Esophagus squamous epithelium (tissue), 5 donors: ENCODE measurements at regions not wholly inside any gene's neighbourhood (a gene's known extent, or its start where the extent isn't known, plus 50 kb on each side); places are given as distances from the start of the nearest gene placed in this dataset.
A peak's percentile ranks its signal among the peaks of the same experiment; 100 is the strongest.

Experiments
- DNase-seq: peaks from one replicate; lab custom pipeline; 2025; lab: John Stamatoyannopoulos, UW
- H3K27ac ChIP-seq, 4 donors: fragments of 200-600 bp; sonication (generic); one replicate each; pipeline ENCODE4 v1.5.1; 2016 to 2019; ENCODE audit warnings: mild to moderate bottlenecking in 1 of 4
- H3K27me3 ChIP-seq, 4 donors: fragments of 200-600 bp; sonication (generic); 1 replicate in 3 of 4; 2 replicates in 1 of 4; pipeline versions ENCODE4 v1.5.1 to v1.6.0; 2017 to 2021; ENCODE audit warnings: antibody characterized with exemption in 1 of 4
- H3K36me3 ChIP-seq, 3 donors: fragments of 200-600 bp; sonication (generic); one replicate each; pipeline ENCODE4 v1.5.1; 2016 to 2019
- H3K4me1 ChIP-seq, 3 donors: fragments of 200-600 bp; sonication (generic); one replicate each; pipeline ENCODE4 v1.5.1; 2017 to 2019
- H3K4me3 ChIP-seq, 4 donors: fragments of 200-600 bp; sonication (generic); 1 replicate in 3 of 4; 2 replicates in 1 of 4; pipeline ENCODE4 v1.5.1; 2016 to 2019; ENCODE audit warnings: mild to moderate bottlenecking in 2 of 4, moderate library complexity in 1 of 4
- H3K9me3 ChIP-seq, 3 donors: fragments of 200-600 bp; sonication (generic); one replicate each; pipeline ENCODE4 v1.5.1; 2016 to 2019
- CTCF ChIP-seq, 6 experiments: fragments of 450-650 bp in 4 of 6; fragments of 200-600 bp in 2 of 6; sonication (generic) in 2 of 6; IDR thresholded peaks; one replicate each; pipeline ENCODE4 v1.5.1; 2016 to 2019; ENCODE audit warnings: antibody characterized with exemption in 6 of 6, mild to moderate bottlenecking in 4 of 6, moderate library complexity in 4 of 6
- POLR2A ChIP-seq, 4 donors: fragments of 450-650 bp; IDR thresholded peaks; one replicate each; pipeline ENCODE4 v1.6.1; 2017; ENCODE audit warnings: antibody characterized with exemption in 4 of 4, mild to moderate bottlenecking in 4 of 4, moderate library complexity in 3 of 4
- WGBS, 2 donors: methylation state at CpG; one replicate each; pipeline ENCODE4 v1.1.5; 2018; 5-methylcytosine and 5-hydroxymethylcytosine counted together
- intact Hi-C: fragments of 100-400 bp; cut with DNase I; formaldehyde crosslinking; loops from one replicate; pipeline ENCODE4 v1.15.0; 2022
- donor health status: DM: yes; HTN: yes; CAD: no.

GRCh38 chr1:222096476-222096772, 354.5 kb upstream of the DUSP10 start:
- peak overlapping the region in 3 of 4 donors; percentile 16 to 79 (median 60) for H3K27ac ChIP-seq
- no peaks in the 10 kb centered on the region for H3K36me3 ChIP-seq
- WGBS, 2 donors = 95 to 100% methylated on average over 1 of the region's 1 CpG
- no peak for DNase-seq
- TF ChIP-seq CTCF (IDR thresholded peaks at IDR 0.05) = no peak
- no peak for TF ChIP-seq POLR2A (IDR thresholded peaks at IDR 0.05)
- no peak overlapping the region for H3K4me3 ChIP-seq
- no peaks in the 10 kb centered on the region for H3K9me3 ChIP-seq
- no peaks in the 10 kb centered on the region for H3K27me3 ChIP-seq
- peaks cover 0 to 41% (median 0%) of the 10 kb centered on the region in 3 donors for H3K4me1 ChIP-seq
- intact Hi-C loops = no loop called here

GRCh38 chr1:222095606-222096475, 354.0 kb upstream of the DUSP10 start:
- Histone ChIP-seq H3K27ac (peak overlapping the region in 2 of 4 donors; percentile 16 to 79), H3K36me3 (no peaks in the 10 kb centered on the region), H3K4me1 (peaks cover 0 to 41% (median 0%) of the 10 kb centered on the region in 3 donors), H3K9me3 (no peaks in the 10 kb centered on the region), H3K4me3 (no peak overlapping the region), H3K27me3 (no peaks in the 10 kb centered on the region)
- no peak for DNase-seq
- TF ChIP-seq CTCF (IDR thresholded peaks at IDR 0.05) (peak; percentile 62 to 84 (median 72)), POLR2A (IDR thresholded peaks at IDR 0.05) (no peak)
- WGBS, 2 donors = 46 to 61% methylated on average over 11 of the region's 11 CpGs
- intact Hi-C loops = no loop called here

- Histone ChIP-seq H3K27me3 (no peaks in the 10 kb centered on the region), H3K9me3 (no peaks in the 10 kb centered on the region), H3K4me3 (no peak overlapping the region), H3K36me3 (no peaks in the 10 kb centered on the region), H3K4me1 (peaks cover 0 to 30% (median 0%) of the 10 kb centered on the region in 3 donors), H3K27ac (no peak overlapping the region)
- WGBS, 2 donors = 74 to 80% methylated on average over 4 of the region's 4 CpGs
- TF ChIP-seq CTCF (IDR thresholded peaks at IDR 0.05) (no peak), POLR2A (IDR thresholded peaks at IDR 0.05) (no peak)
- no peak for DNase-seq
- intact Hi-C loops = no loop called here
Measured at GRCh38 chr1:222093518-222093917, 351.6 kb upstream of the DUSP10 start.

- Histone ChIP-seq H3K4me1 (peaks cover 0 to 15% (median 3%) of the 10 kb centered on the region in 3 donors), H3K9me3 (no peaks in the 10 kb centered on the region), H3K27me3 (no peaks in the 10 kb centered on the region), H3K36me3 (no peaks in the 10 kb centered on the region), H3K27ac (no peak overlapping the region), H3K4me3 (no peak overlapping the region)
- intact Hi-C loops = no loop called here
- no peak for DNase-seq
- 89 to 91% methylated on average over 3 of the region's 4 CpGs for WGBS, 2 donors
- TF ChIP-seq POLR2A (IDR thresholded peaks at IDR 0.05) = no peak
- no peak for TF ChIP-seq CTCF (IDR thresholded peaks at IDR 0.05)
Measured at GRCh38 chr1:222090103-222090502, 348.2 kb upstream of the DUSP10 start.

GRCh38 chr1:222087221-222087920, 345.5 kb upstream of the DUSP10 start:
- no peak for TF ChIP-seq POLR2A (IDR thresholded peaks at IDR 0.05)
- no peak for TF ChIP-seq CTCF (IDR thresholded peaks at IDR 0.05)
- H3K4me3 ChIP-seq = no peak overlapping the region
- WGBS, 2 donors = 22 to 53% methylated on average over 9 of the region's 9 CpGs
- H3K27me3 ChIP-seq = no peaks in the 10 kb centered on the region
- H3K27ac ChIP-seq = peak overlapping the region in 2 of 4 donors; percentile 29 to 40
- intact Hi-C loops = no loop called here
- DNase-seq = no peak
- no peaks in the 10 kb centered on the region for H3K36me3 ChIP-seq
- H3K4me1 ChIP-seq = peaks cover 0 to 15% (median 3%) of the 10 kb centered on the region in 3 donors
- H3K9me3 ChIP-seq = no peaks in the 10 kb centered on the region
